HCT116 (cell line): ENCODE measurements at regions not wholly inside any gene's neighbourhood (a gene's known extent, or its start where the extent isn't known, plus 50 kb on each side); places are given as distances from the start of the nearest gene placed in this dataset.

Source experiments
- ATF3 ChIP-seq: IDR thresholded peaks from 2 replicates; pipeline ENCODE4 v1.6.1; 2012
- CTCF ChIP-seq, 3 experiments: fragments of 200-600 bp in 1 of 3; sonication (generic) in 1 of 3; IDR thresholded peaks in 2 of 3; conservative IDR thresholded peaks in 1 of 3; 2 replicates each; pipeline ENCODE4 v1.5.1; 2012 to 2017; ENCODE audit warnings: low read depth in 2 of 3, low read length in 2 of 3, antibody characterized with exemption in 1 of 3, borderline replicate concordance in 1 of 3, control low read depth in 1 of 3, mild to moderate bottlenecking in 1 of 3, mixed read lengths in 1 of 3, mixed run types in 1 of 3, moderate library complexity in 1 of 3; ENCODE audit not compliant: insufficient read depth in 1 of 3
- EZH2 ChIP-seq: fragments of 200-600 bp; sonication (generic); IDR thresholded peaks from 2 replicates; pipeline ENCODE4 v1.6.1; 2017; ENCODE audit warnings: antibody characterized with exemption, mixed run types
- EZH2phosphoT487 ChIP-seq: fragments of 200-600 bp; IDR thresholded peaks from 2 replicates; pipeline ENCODE4 v1.6.1; 2018; ENCODE audit warnings: antibody characterized with exemption, borderline replicate concordance
- MAX ChIP-seq: IDR thresholded peaks from 2 replicates; pipeline ENCODE4 v1.6.1; 2012
- POLR2A ChIP-seq: IDR thresholded peaks from 2 replicates; pipeline ENCODE4 v1.7.0; 2011; ENCODE audit warnings: borderline replicate concordance; ENCODE audit not compliant: insufficient read depth, insufficient read length; ENCODE audit errors: extremely low read depth
- POLR2AphosphoS5 ChIP-seq: IDR thresholded peaks from 2 replicates; pipeline ENCODE4 v1.6.1; 2011; ENCODE audit warnings: mild to moderate bottlenecking, low read depth, low read length, moderate library complexity
- REST ChIP-seq: IDR thresholded peaks from 2 replicates; pipeline ENCODE4 v1.6.1; 2012; ENCODE audit warnings: low read depth
- TCF7L2 ChIP-seq: IDR thresholded peaks from 2 replicates; pipeline ENCODE4 v1.7.0; 2011; ENCODE audit warnings: borderline replicate concordance, inconsistent platforms; ENCODE audit not compliant: insufficient read depth, insufficient read length; ENCODE audit errors: extremely low read depth

- TF ChIP-seq POLR2A (no peak), CTCF (IDR thresholded peaks at IDR 0.05 in 2 of 3, conservative IDR thresholded peaks at IDR 0.05 in 1 of 3; ENCODE audit: borderline replicate concordance in 1 of 3, insufficient read depth in 1 of 3, low read depth in 2 of 3, low read length in 2 of 3) (no peak), POLR2AphosphoS5 (no peak), EZH2 (no peak), TCF7L2 (no peak), REST (no peak), ATF3 (no peak), MAX (no peak), EZH2phosphoT487 (no peak)
Observed at GRCh38 chr1:87399701-87400100, 71.0 kb downstream of the LMO4 start.
